Nephron (organoid): ENCODE measurements at regions not wholly inside any gene's neighbourhood (a gene's known extent, or its start where the extent isn't known, plus 50 kb on each side); places are given as distances from the start of the nearest gene placed in this dataset.

Source experiments
- H3K27ac Mint-ChIP-seq, 3 experiments: 2 replicates each; pipeline ENCODE4 v1.8.0; 2020; ENCODE audit warnings: mixed read lengths in 3 of 3, mild to moderate bottlenecking in 2 of 3, moderate library complexity in 1 of 3
- H3K27me3 Mint-ChIP-seq: 2 replicates; pipeline ENCODE4 v1.8.0; 2021; ENCODE audit warnings: low read depth, mild to moderate bottlenecking, moderate library complexity, mixed read lengths
- H3K36me3 Mint-ChIP-seq: 2 replicates; pipeline ENCODE4 v1.8.0; 2020; ENCODE audit warnings: low read depth, mixed read lengths
- H3K4me1 Mint-ChIP-seq: 2 replicates; pipeline ENCODE4 v1.8.0; 2020; ENCODE audit warnings: mixed read lengths
- H3K4me3 Mint-ChIP-seq, 3 experiments: 2 replicates each; pipeline ENCODE4 v1.8.0; 2020; ENCODE audit warnings: mild to moderate bottlenecking in 3 of 3, mixed read lengths in 3 of 3, moderate library complexity in 2 of 3
- H3K9me3 Mint-ChIP-seq: 2 replicates; pipeline ENCODE4 v1.8.0; 2020; ENCODE audit warnings: mixed read lengths
- CTCF ChIP-seq, 3 experiments: fragments of 200-600 bp; sonication (generic); IDR thresholded peaks; one replicate each; pipeline ENCODE4 v1.5.0; 2021; ENCODE audit warnings: antibody characterized with exemption in 3 of 3; ENCODE audit not compliant: unreplicated experiment in 3 of 3

- Mint-ChIP-seq H3K9me3 (no peaks in the 10 kb centered on the region), H3K27ac (peak overlapping the region in 2 of 3 experiments; percentile 93 to 95), H3K4me3 (no peak overlapping the region), H3K27me3 (no peaks in the 10 kb centered on the region), H3K36me3 (no peaks in the 10 kb centered on the region), H3K4me1 (peaks cover 80% of the 10 kb centered on the region)
- TF ChIP-seq CTCF (IDR thresholded peaks at IDR 0.05; ENCODE audit: unreplicated experiment in 3 of 3): no peak
Observed at GRCh38 chr9:16153221-16153620, 600.4 kb downstream of the CCDC171 start.

- H3K27me3 Mint-ChIP-seq: no peaks in the 10 kb centered on the region
- H3K9me3 Mint-ChIP-seq: no peaks in the 10 kb centered on the region
- no peak for TF ChIP-seq CTCF (IDR thresholded peaks at IDR 0.05; ENCODE audit: unreplicated experiment in 3 of 3)
- H3K27ac Mint-ChIP-seq: peak overlapping the region; percentile 39 to 95 (median 93)
- H3K36me3 Mint-ChIP-seq: no peaks in the 10 kb centered on the region
- peak overlapping the region in 1 of 3 experiments; percentile 40 for H3K4me3 Mint-ChIP-seq
- H3K4me1 Mint-ChIP-seq: peaks cover 80% of the 10 kb centered on the region
Observed at GRCh38 chr9:16153741-16154140, 600.9 kb downstream of the CCDC171 start.

GRCh38 chr9:16154521-16155078 is 601.8 kb downstream of the CCDC171 start:
- peaks cover 85% of the 10 kb centered on the region for H3K4me1 Mint-ChIP-seq
- H3K27ac Mint-ChIP-seq: peak overlapping the region; percentile 39 to 95 (median 93)
- H3K27me3 Mint-ChIP-seq: no peaks in the 10 kb centered on the region
- no peaks in the 10 kb centered on the region for H3K9me3 Mint-ChIP-seq
- no peaks in the 10 kb centered on the region for H3K36me3 Mint-ChIP-seq
- peak overlapping the region; percentile 46 to 55 (median 46) for H3K4me3 Mint-ChIP-seq
- peak; percentile 47 to 62 (median 49) for TF ChIP-seq CTCF (IDR thresholded peaks at IDR 0.05; ENCODE audit: unreplicated experiment in 3 of 3)

GRCh38 chr9:16155878-16156277 is 603.0 kb downstream of the CCDC171 start:
- Mint-ChIP-seq H3K36me3 (no peaks in the 10 kb centered on the region), H3K27ac (peak overlapping the region; percentile 81 to 95 (median 89)), H3K9me3 (no peaks in the 10 kb centered on the region), H3K27me3 (no peaks in the 10 kb centered on the region), H3K4me3 (peak overlapping the region in 1 of 3 experiments; percentile 29), H3K4me1 (peaks cover 73% of the 10 kb centered on the region)
- no peak for TF ChIP-seq CTCF (IDR thresholded peaks at IDR 0.05; ENCODE audit: unreplicated experiment in 3 of 3)

GRCh38 chr9:16157216-16157615 is 604.4 kb downstream of the CCDC171 start:
- Mint-ChIP-seq H3K4me1 (peaks cover 65% of the 10 kb centered on the region), H3K27me3 (no peaks in the 10 kb centered on the region), H3K36me3 (no peaks in the 10 kb centered on the region), H3K4me3 (peak overlapping the region in 1 of 3 experiments; percentile 3), H3K9me3 (no peaks in the 10 kb centered on the region), H3K27ac (peak overlapping the region; percentile 86 to 95 (median 89))
- TF ChIP-seq CTCF (IDR thresholded peaks at IDR 0.05; ENCODE audit: unreplicated experiment in 3 of 3): no peak

- Mint-ChIP-seq H3K36me3 (no peaks in the 10 kb centered on the region), H3K9me3 (no peaks in the 10 kb centered on the region), H3K4me3 (peak overlapping the region in 1 of 3 experiments; percentile 3), H3K27ac (peak overlapping the region; percentile 86 to 95 (median 89)), H3K27me3 (peaks cover under 1% of the 10 kb centered on the region), H3K4me1 (peaks cover 61% of the 10 kb centered on the region)
- TF ChIP-seq CTCF (IDR thresholded peaks at IDR 0.05; ENCODE audit: unreplicated experiment in 3 of 3): no peak
Observed at GRCh38 chr9:16157651-16158050, 604.8 kb downstream of the CCDC171 start.
